ENCODE measurements at regions not wholly inside any gene's neighbourhood (a gene's known extent, or its start where the extent isn't known, plus 50 kb on each side); places are given as distances from the start of the nearest gene placed in this dataset.

- H3K4me3 ChIP-seq (replicated peaks in 1 of 3; ENCODE audit: low read depth in 2 of 3, low read length in 3 of 3), result no peak overlapping the region
- H2AFZ ChIP-seq (ENCODE audit: insufficient read depth, low read depth, low read length, poor library complexity, severe bottlenecking), result no peak overlapping the region
- H3K4me1 Mint-ChIP-seq, result peaks cover 27% of the 10 kb centered on the region
- DNase-seq, result no peak
- H3K27me3 ChIP-seq (ENCODE audit: control insufficient read depth in 2 of 2, insufficient read depth in 2 of 2, low read length in 2 of 2), result no peaks in the 10 kb centered on the region
- no peak for TF ChIP-seq CTCF (IDR thresholded peaks at IDR 0.05)
- H3K9me3 Mint-ChIP-seq, result peaks cover 0 to 3% (median 0%) of the 10 kb centered on the region in 7 donors
- H3K36me3 Mint-ChIP-seq, result no peaks in the 10 kb centered on the region
- H3K4me1 ChIP-seq (ENCODE audit: control insufficient read depth in 1 of 2, insufficient read depth in 2 of 2, low read length in 2 of 2), result peaks cover 20 to 24% of the 10 kb centered on the region in 2 donors
- no peak overlapping the region for H3K4me2 ChIP-seq (replicated peaks; ENCODE audit: extremely low read depth, low read length, poor library complexity, severe bottlenecking)
- H3K27ac Mint-ChIP-seq, result no peak overlapping the region
- H3K4me3 Mint-ChIP-seq, result no peak overlapping the region
- H3K9ac ChIP-seq (ENCODE audit: insufficient read depth, low read length, poor library complexity, severe bottlenecking), result no peak overlapping the region
- intact Hi-C loops (cut with micrococcal nuclease), result no loop called here
- H3K36me3 ChIP-seq (replicated peaks in 1 of 2; ENCODE audit: control insufficient read depth in 1 of 2, insufficient read depth in 2 of 2, low read length in 2 of 2), result no peaks in the 10 kb centered on the region
- WGBS (ENCODE audit: insufficient coverage), result 86% methylated on average over 1 of the region's 2 CpGs
- H4K20me1 ChIP-seq (ENCODE audit: insufficient read depth, low read length), result no peaks in the 10 kb centered on the region
- H3K79me2 ChIP-seq (ENCODE audit: insufficient read depth, low read length), result no peaks in the 10 kb centered on the region
- no peaks in the 10 kb centered on the region for H3K9me3 ChIP-seq (replicated peaks in 1 of 2; ENCODE audit: control insufficient read depth in 1 of 2, insufficient read depth in 1 of 2, low read length in 2 of 2)
- H3K27ac ChIP-seq (ENCODE audit: low read depth in 1 of 2, low read length in 2 of 2), result no peak overlapping the region
- peaks cover 0 to 5% (median 3%) of the 10 kb centered on the region in 3 donors for H3K27me3 Mint-ChIP-seq (ENCODE audit: low read depth in 3 of 3)
These were observed 148.5 kb downstream of the ELOVL4 start for GRCh38 chr6:79798841-79799240.

- H3K36me3 ChIP-seq (replicated peaks in 1 of 2; ENCODE audit: control insufficient read depth in 1 of 2, insufficient read depth in 2 of 2, low read length in 2 of 2), result no peaks in the 10 kb centered on the region
- no peaks in the 10 kb centered on the region for H3K79me2 ChIP-seq (ENCODE audit: insufficient read depth, low read length)
- Mint-ChIP-seq H3K4me3 (no peak overlapping the region), H3K4me1 (peaks cover 21% of the 10 kb centered on the region), H3K27ac (no peak overlapping the region), H3K9me3 (peaks cover 0 to 3% (median 0%) of the 10 kb centered on the region in 7 donors), H3K36me3 (no peaks in the 10 kb centered on the region), H3K27me3 (ENCODE audit: low read depth in 3 of 3) (peaks cover 0 to 5% (median 3%) of the 10 kb centered on the region in 3 donors)
- intact Hi-C loops (cut with micrococcal nuclease), result no loop called here
- no peaks in the 10 kb centered on the region for H4K20me1 ChIP-seq (ENCODE audit: insufficient read depth, low read length)
- H3K27me3 ChIP-seq (ENCODE audit: control insufficient read depth in 2 of 2, insufficient read depth in 2 of 2, low read length in 2 of 2), result no peaks in the 10 kb centered on the region
- no peak overlapping the region for H3K4me2 ChIP-seq (replicated peaks; ENCODE audit: extremely low read depth, low read length, poor library complexity, severe bottlenecking)
- H2AFZ ChIP-seq (ENCODE audit: insufficient read depth, low read depth, low read length, poor library complexity, severe bottlenecking), result no peak overlapping the region
- H3K9me3 ChIP-seq (replicated peaks in 1 of 2; ENCODE audit: control insufficient read depth in 1 of 2, insufficient read depth in 1 of 2, low read length in 2 of 2), result no peaks in the 10 kb centered on the region
- H3K9ac ChIP-seq (ENCODE audit: insufficient read depth, low read length, poor library complexity, severe bottlenecking), result no peak overlapping the region
- DNase-seq, result no peak
- no CpG with 5 or more reads among the region's 2 CpGs for WGBS (ENCODE audit: insufficient coverage)
- no peak overlapping the region for H3K27ac ChIP-seq (ENCODE audit: low read depth in 1 of 2, low read length in 2 of 2)
- TF ChIP-seq CTCF (IDR thresholded peaks at IDR 0.05), result no peak
- peaks cover 14 to 20% of the 10 kb centered on the region in 2 donors for H3K4me1 ChIP-seq (ENCODE audit: control insufficient read depth in 1 of 2, insufficient read depth in 2 of 2, low read length in 2 of 2)
- no peak overlapping the region for H3K4me3 ChIP-seq (replicated peaks in 1 of 3; ENCODE audit: low read depth in 2 of 3, low read length in 3 of 3)
These were observed 149.4 kb downstream of the ELOVL4 start for GRCh38 chr6:79797912-79798311.

All from CD14-positive monocyte (primary cell).